ENCODE measurements at regions not wholly inside any gene's neighbourhood (a gene's known extent, or its start where the extent isn't known, plus 50 kb on each side); places are given as distances from the start of the nearest gene placed in this dataset.

- TF ChIP-seq CREB1 (IDR thresholded peaks at IDR 0.05; ENCODE audit: low read depth), result no peak
- TF ChIP-seq NFIC (IDR thresholded peaks at IDR 0.05), result no peak
These were observed 507.4 kb upstream of the KLF12 start for GRCh38 chr13:74641586-74641985.

- no peak for TF ChIP-seq TAF1 (IDR thresholded peaks at IDR 0.05; ENCODE audit: low read depth)
- no peak for TF ChIP-seq REST (IDR thresholded peaks at IDR 0.05; ENCODE audit: low read depth)
- no peak for TF ChIP-seq TCF12 (IDR thresholded peaks at IDR 0.05; ENCODE audit: low read depth)
These were observed 499.5 kb upstream of the KLF12 start for GRCh38 chr13:74633734-74634133.

GRCh38 chr13:74629985-74630384, 495.8 kb upstream of the KLF12 start:
- TF ChIP-seq RAD21 (IDR thresholded peaks at IDR 0.05; ENCODE audit: low read depth) (no peak), TEAD4 (IDR thresholded peaks at IDR 0.05) (no peak)

GRCh38 chr13:74625541-74625940, 491.3 kb upstream of the KLF12 start:
- TF ChIP-seq ZBTB7A (IDR thresholded peaks at IDR 0.05; ENCODE audit: low read depth), result no peak
- no peak for TF ChIP-seq YY1 (IDR thresholded peaks at IDR 0.05; ENCODE audit: low read depth)
- TF ChIP-seq TCF12 (IDR thresholded peaks at IDR 0.05; ENCODE audit: low read depth), result no peak

- TF ChIP-seq RAD21 (IDR thresholded peaks at IDR 0.05; ENCODE audit: low read depth), result no peak
- no peak for TF ChIP-seq NFIC (IDR thresholded peaks at IDR 0.05)
- TF ChIP-seq USF1 (IDR thresholded peaks at IDR 0.05), result no peak
- TF ChIP-seq CEBPB (IDR thresholded peaks at IDR 0.05), result no peak
- TF ChIP-seq EP300 (IDR thresholded peaks at IDR 0.05; ENCODE audit: borderline replicate concordance), result no peak
- TF ChIP-seq TCF12 (IDR thresholded peaks at IDR 0.05; ENCODE audit: low read depth), result no peak
- TF ChIP-seq REST (IDR thresholded peaks at IDR 0.05; ENCODE audit: low read depth), result no peak
- no peak for TF ChIP-seq FOXM1 (IDR thresholded peaks at IDR 0.05; ENCODE audit: borderline replicate concordance, low read depth)
- no peak for TF ChIP-seq TAF1 (IDR thresholded peaks at IDR 0.05; ENCODE audit: low read depth)
- no peak for TF ChIP-seq EGR1 (IDR thresholded peaks at IDR 0.05)
- no peak for TF ChIP-seq MAX (IDR thresholded peaks at IDR 0.05)
- no peak for TF ChIP-seq CREB1 (IDR thresholded peaks at IDR 0.05; ENCODE audit: low read depth)
- no peak for TF ChIP-seq ZBTB7A (IDR thresholded peaks at IDR 0.05; ENCODE audit: low read depth)
- TF ChIP-seq YY1 (IDR thresholded peaks at IDR 0.05; ENCODE audit: low read depth), result no peak
- no peak for TF ChIP-seq TEAD4 (IDR thresholded peaks at IDR 0.05)
These were observed 489.6 kb upstream of the KLF12 start for GRCh38 chr13:74623761-74624160.

GRCh38 chr13:74622284-74622683, 488.1 kb upstream of the KLF12 start:
- TF ChIP-seq TEAD4 (IDR thresholded peaks at IDR 0.05), result no peak

GRCh38 chr13:74620711-74621110, 486.5 kb upstream of the KLF12 start:
- TF ChIP-seq YY1 (IDR thresholded peaks at IDR 0.05; ENCODE audit: low read depth), result no peak
- TF ChIP-seq RAD21 (IDR thresholded peaks at IDR 0.05; ENCODE audit: low read depth), result no peak
- TF ChIP-seq MAX (IDR thresholded peaks at IDR 0.05), result no peak
- TF ChIP-seq USF1 (IDR thresholded peaks at IDR 0.05), result no peak
- no peak for TF ChIP-seq ZBTB7A (IDR thresholded peaks at IDR 0.05; ENCODE audit: low read depth)
- TF ChIP-seq EGR1 (IDR thresholded peaks at IDR 0.05), result no peak
- no peak for TF ChIP-seq CREB1 (IDR thresholded peaks at IDR 0.05; ENCODE audit: low read depth)
- no peak for TF ChIP-seq TAF1 (IDR thresholded peaks at IDR 0.05; ENCODE audit: low read depth)
- no peak for TF ChIP-seq CEBPB (IDR thresholded peaks at IDR 0.05)
- no peak for TF ChIP-seq TCF12 (IDR thresholded peaks at IDR 0.05; ENCODE audit: low read depth)
- no peak for TF ChIP-seq EP300 (IDR thresholded peaks at IDR 0.05; ENCODE audit: borderline replicate concordance)
- TF ChIP-seq TEAD4 (IDR thresholded peaks at IDR 0.05), result no peak
- TF ChIP-seq REST (IDR thresholded peaks at IDR 0.05; ENCODE audit: low read depth), result no peak
- no peak for TF ChIP-seq NFIC (IDR thresholded peaks at IDR 0.05)
- no peak for TF ChIP-seq FOXM1 (IDR thresholded peaks at IDR 0.05; ENCODE audit: borderline replicate concordance, low read depth)

Data from Ishikawa (cell line).